GM18867 (cell line): ENCODE measurements at regions not wholly inside any gene's neighbourhood (a gene's known extent, or its start where the extent isn't known, plus 50 kb on each side); places are given as distances from the start of the nearest gene placed in this dataset.

Experiments
- ATAC-seq: cut with Tn5 transposase; IDR thresholded peaks from one replicate; pipeline ENCODE4 v1.9.1; 2021; ENCODE audit warnings: mild to moderate bottlenecking, moderate library complexity; ENCODE audit not compliant: unreplicated experiment

- ATAC-seq = no peak
Observed at GRCh38 chr4:121526509-121526908, 145.7 kb upstream of the QRFPR start.

- ATAC-seq = no peak
Observed at GRCh38 chr4:121519236-121519838, 138.5 kb upstream of the QRFPR start.

GRCh38 chr4:121517241-121517640 lies 136.4 kb upstream of the QRFPR start:
- ATAC-seq = no peak

GRCh38 chr4:121514443-121514842 lies 133.6 kb upstream of the QRFPR start:
- no peak for ATAC-seq

- peak; percentile 83 for ATAC-seq
Observed at GRCh38 chr4:121510341-121510874, 129.6 kb upstream of the QRFPR start.

GRCh38 chr4:121485190-121485804 lies 104.5 kb upstream of the QRFPR start:
- no peak for ATAC-seq

GRCh38 chr4:121484633-121485032 lies 103.8 kb upstream of the QRFPR start:
- peak; percentile 97 for ATAC-seq

- ATAC-seq = no peak
Observed at GRCh38 chr4:121479808-121480207, 99.0 kb upstream of the QRFPR start.

GRCh38 chr4:121477480-121477879 lies 96.7 kb upstream of the QRFPR start:
- no peak for ATAC-seq

- ATAC-seq = no peak
Observed at GRCh38 chr4:121477079-121477478, 96.3 kb upstream of the QRFPR start.

- peak; percentile 86 for ATAC-seq
Observed at GRCh38 chr4:121472937-121473721, 92.3 kb upstream of the QRFPR start.

- ATAC-seq = no peak
Observed at GRCh38 chr4:121464854-121465253, 84.0 kb upstream of the QRFPR start.

- ATAC-seq = peak; percentile 97
Observed at GRCh38 chr4:121462660-121463261, 81.9 kb upstream of the QRFPR start.

GRCh38 chr4:121459026-121459425 lies 78.2 kb upstream of the QRFPR start:
- ATAC-seq = no peak

- no peak for ATAC-seq
Observed at GRCh38 chr4:121457278-121457875, 76.6 kb upstream of the QRFPR start.

GRCh38 chr4:121455285-121455684 lies 74.5 kb upstream of the QRFPR start:
- no peak for ATAC-seq

GRCh38 chr4:121454251-121454979 lies 73.6 kb upstream of the QRFPR start:
- ATAC-seq = no peak

- no peak for ATAC-seq
Observed at GRCh38 chr4:121451310-121451709, 70.5 kb upstream of the QRFPR start.

GRCh38 chr4:121449416-121449815 lies 68.6 kb upstream of the QRFPR start:
- ATAC-seq = no peak

GRCh38 chr4:121448231-121448630 lies 67.4 kb upstream of the QRFPR start:
- ATAC-seq = no peak
